NCI-H1105 treated with DMSO at 0.1 percent for 48 hours (cell line): ENCODE measurements at regions not wholly inside any gene's neighbourhood (a gene's known extent, or its start where the extent isn't known, plus 50 kb on each side); places are given as distances from the start of the nearest gene placed in this dataset.
A peak's percentile ranks its signal among the peaks of the same experiment; 100 is the strongest.

Experiments used
- DNase-seq: peaks from one replicate; lab custom pipeline; 2025; lab: John Stamatoyannopoulos, UW

DNA sequence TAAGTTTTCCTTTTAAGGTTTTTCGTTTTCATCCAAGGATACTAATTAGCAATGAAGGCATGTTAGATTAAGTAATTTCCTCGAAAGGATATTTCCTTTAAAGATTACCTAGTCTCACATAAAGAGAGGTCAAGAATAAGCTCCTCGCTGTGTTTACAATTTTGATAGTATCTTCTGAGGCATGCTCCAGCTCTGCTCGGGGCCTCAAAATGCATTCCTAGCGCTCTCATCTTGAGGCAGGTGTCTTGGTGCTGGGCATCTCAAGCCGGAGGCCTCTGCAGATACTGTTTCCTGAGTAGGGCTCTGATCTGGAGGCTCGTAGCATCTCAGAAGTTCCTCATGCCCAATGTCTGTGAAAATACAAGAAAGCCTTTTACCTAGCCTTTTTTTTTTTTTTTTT is 128.6 kb upstream of the SNX19 start:
- no peak for DNase-seq

DNA sequence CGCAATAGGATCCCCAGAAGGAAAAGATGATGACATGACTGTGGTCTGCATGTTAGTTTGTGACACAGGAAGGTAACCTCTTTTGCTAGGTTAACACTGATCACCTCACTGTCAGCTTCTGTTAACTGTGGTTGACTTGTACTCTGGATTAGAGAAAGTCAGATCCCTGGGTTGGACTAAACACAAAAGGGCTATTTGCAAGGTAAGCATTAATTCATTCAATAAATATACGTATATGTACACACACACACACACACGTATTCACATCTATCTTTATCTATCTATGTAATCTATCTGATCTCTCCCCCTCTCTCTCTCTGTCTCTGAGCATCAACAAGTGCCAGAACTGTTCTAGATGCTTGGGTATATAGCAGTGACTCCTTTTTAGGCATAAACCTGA is 136.1 kb upstream of the SNX19 start:
- DNase-seq = no peak

GRCh38 chr11:131056036-131056435 is 139.8 kb upstream of the SNX19 start:
- no peak for DNase-seq

GRCh38 chr11:131063638-131064037 is 147.4 kb upstream of the SNX19 start:
- DNase-seq = no peak

- peak; percentile 84 for DNase-seq
Measured at GRCh38 chr11:131064373-131064991, 148.2 kb upstream of the SNX19 start.

DNA sequence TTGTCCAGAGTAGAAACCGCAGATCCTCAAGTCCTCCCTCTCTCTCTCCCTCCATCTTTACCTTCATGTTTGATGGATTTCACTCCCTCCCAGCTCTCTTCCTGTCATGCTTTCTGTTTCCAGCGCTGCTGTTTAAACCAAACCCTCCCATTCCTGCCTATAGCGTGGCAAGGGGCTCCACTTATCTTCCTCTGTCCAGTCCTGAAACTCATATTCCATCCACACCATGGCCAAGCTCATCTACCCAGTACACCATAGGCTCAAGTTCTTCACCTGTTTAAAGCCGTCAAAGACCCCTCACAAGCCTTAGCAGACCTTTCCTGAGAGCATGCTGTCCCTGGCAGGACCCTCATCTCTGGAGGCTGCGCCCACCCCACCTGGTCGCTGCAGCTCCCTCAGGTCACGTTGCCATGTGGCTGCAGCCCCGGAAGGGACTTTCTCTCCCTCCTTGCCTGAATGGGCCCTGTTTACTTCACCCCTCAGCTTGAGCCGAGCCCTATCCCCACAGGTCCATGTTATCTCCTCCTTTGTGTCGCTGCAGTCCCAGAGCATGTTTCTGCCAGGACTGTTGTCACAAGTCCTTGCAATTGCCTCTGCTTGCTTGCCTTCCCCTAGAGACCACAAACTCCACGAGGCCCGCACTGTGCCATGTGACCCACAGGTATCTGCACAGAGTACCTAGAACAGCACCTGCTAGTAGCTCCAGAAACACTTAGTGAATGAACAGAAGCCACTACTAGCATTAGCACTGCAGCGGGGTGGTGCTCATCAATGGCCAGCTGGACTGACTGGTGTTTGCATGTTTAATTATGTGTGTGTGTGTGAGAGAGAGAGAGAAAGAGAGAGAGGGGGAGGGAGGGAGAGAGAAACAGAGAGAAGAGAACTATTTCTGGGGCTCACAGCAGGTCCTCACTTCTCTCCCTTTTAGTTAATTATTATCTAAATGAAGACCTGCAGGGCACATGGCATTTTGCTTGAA is 149.4 kb upstream of the SNX19 start:
- peak; percentile 21 for DNase-seq

GRCh38 chr11:131066551-131066950 is 150.3 kb upstream of the SNX19 start:
- no peak for DNase-seq

DNA sequence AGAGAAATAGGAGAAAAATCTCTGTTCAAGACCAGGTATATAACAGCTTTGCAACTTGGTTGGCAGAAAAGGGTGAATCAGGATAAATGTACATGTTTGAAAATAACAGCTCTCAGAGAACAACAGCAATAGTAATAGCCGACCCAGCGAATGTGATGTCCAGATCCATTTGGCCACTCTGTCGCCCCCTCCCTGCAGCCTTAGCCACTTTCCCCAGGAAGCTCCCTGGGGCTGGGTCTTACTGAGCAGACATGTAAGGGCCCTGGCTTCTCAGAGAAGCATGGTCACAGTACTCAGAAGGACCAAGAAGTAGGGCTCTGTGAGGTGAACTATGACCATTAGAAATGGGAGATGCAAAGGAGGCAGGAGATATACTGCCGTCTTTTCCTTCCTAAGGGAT is 154.1 kb upstream of the SNX19 start:
- DNase-seq = no peak

DNA sequence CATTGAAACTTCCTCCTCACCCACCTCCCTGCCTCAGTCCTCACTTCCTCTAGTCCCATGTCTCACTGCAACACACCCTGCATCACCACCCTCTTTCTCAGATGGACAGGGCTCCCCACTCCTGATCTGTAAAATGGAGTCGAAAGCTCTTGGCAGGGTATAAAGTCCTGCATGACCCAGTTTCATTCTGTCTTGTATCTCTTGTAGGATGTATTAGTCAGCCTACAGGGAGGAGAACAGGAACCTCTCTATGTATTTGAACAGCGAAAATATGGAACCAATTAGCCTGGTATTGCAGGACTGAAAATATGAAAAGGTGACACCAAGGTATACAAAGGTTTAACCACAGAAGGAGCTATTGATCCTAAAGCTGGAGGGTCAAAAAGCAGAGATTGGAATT is 156.9 kb upstream of the SNX19 start:
- DNase-seq = no peak

- DNase-seq = no peak
Measured at GRCh38 chr11:131074573-131074972, 158.3 kb upstream of the SNX19 start.

DNA sequence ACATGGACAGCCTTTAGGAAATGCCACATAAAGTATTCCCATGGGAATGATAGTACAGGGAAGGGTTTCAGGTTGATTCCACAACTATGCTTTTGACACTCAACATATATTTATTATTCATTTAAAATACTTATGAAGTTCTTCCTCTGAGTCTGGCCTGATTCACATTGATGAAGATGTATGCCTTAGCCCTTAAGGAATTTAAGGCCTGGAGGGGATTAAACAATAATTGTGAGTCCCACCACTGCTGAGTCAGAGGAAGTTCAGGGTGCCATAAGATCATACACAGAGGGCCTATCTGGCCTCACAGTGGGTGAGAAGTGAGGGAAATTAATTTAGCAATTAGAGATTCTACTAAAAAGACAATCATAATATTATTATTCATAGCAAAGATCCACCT is 161.1 kb upstream of the SNX19 start:
- DNase-seq = no peak

DNA sequence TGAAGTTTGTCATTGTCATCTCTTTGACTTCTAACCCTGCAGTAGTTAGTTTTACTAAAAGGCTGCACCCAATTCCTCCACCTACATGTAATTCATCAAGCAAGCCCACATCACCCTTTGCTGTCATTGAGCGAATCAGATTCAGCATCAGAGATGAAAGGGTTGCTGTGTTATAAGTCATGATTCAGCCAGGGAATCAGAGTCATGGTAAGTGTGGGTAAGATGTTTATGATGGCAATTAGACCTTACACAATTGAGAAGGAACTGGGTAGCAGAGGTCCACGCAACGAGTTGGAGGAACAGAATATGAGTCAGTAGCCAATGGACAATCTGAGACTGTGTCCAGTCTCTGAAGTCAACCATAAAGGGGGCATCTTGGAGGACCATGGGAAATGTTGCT is 162.8 kb upstream of the SNX19 start:
- DNase-seq = no peak

DNA sequence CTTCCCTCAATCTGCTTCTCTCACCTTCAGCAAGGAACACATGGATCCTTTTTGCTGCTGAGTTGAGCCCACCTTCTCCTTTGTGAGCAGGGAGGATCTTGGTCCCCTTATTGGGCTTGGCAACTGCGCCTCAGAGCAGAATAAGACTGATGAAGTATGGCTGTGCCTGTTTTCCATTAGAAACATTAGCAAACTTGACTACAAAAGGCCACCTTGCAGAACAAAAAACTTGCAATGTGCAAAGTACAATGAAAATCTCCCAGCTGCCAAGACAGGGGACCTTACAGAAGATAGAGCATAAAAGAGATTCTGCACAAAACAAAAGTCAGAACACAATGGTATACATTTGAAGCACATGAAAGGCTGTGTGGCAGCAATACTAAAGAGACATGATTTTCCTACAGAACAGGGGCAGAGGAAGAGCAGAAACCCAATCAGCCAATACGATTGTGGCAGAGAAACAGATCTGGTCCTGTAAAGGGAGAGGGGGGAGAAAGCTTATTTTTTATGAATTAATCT is 173.5 kb upstream of the SNX19 start:
- DNase-seq = no peak

DNA sequence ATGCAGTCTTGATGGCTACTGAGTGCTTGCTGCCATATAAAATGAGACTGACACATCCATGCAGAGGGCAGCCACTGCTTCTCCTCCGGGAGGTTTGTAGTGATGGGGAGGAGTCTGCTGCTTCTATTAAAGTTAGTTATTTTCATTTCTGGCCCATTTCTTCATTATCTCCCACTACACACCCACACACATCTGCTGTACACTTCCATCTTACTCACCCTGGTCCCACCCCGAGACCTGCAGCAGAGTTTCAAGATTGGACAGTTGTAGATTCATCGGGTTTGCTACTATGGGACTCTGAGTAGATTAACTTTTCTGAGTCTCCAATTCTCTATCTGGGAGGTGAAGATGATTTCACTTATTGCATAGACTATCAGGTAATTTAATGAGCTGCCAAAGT is 176.2 kb upstream of the SNX19 start:
- DNase-seq = no peak

GRCh38 chr11:131094827-131095226 is 178.5 kb upstream of the SNX19 start:
- no peak for DNase-seq

GRCh38 chr11:131095511-131096185 is 179.4 kb upstream of the SNX19 start:
- peak; percentile 89 for DNase-seq

DNA sequence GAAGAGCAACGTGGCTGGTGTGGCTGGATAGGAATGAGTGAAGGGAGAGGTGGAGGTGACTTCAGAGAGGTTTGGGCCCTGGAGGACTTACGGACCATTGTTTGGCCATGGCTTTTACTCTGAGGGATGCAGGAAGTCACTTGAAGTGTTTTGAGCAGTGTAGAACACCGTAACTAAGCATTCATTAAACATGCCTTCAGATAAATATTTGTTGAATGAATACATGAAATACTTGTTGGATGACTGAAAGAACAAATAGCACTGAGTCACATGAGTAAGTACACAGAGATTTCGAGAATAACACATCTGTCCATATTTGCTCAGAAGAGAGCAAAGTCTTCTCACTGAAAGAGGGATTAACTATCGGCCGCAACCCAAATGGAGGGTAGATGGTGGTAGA is 182.7 kb upstream of the SNX19 start:
- DNase-seq = no peak

- DNase-seq = no peak
Measured at GRCh38 chr11:131099746-131100145, 183.5 kb upstream of the SNX19 start.

DNA sequence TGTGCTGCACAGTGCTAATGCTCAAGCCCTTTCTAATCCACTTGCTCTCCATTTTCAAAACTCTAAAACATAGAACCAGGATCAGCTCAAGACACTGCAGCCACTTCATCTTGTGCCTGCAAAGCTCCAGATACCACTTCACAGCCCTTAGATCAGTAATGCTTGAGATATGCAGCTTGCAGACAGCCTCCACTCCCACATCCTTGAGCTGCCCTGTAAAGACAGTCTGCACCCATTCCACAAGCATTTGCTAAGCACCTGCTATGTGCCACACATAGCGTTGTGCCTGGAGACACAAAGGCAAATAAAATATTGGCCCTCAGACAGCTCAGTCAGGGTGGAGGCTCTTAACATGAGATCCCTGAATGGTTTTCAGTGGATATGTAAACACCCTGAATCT is 192.5 kb upstream of the SNX19 start:
- DNase-seq = no peak

DNA sequence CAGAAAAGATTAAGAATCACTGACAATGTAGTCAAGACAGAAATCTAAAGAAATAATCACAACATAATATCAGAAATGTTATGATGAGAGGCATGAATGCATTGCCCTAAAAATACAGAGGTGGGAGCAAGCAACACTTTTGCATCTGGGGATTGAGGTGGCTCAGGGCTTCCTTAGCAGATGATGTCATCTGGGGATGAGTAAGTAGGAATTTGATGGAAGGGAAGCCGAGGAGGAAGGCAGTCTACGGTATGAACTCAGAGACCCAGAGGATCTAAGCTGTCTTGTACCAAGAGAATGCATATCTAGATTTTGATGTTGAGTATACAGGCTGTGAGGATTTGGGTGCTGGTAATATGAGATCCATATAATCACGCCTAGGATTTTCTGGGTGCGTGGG is 193.0 kb upstream of the SNX19 start:
- no peak for DNase-seq

GRCh38 chr11:131109790-131110189 is 193.5 kb upstream of the SNX19 start:
- no peak for DNase-seq

DNA sequence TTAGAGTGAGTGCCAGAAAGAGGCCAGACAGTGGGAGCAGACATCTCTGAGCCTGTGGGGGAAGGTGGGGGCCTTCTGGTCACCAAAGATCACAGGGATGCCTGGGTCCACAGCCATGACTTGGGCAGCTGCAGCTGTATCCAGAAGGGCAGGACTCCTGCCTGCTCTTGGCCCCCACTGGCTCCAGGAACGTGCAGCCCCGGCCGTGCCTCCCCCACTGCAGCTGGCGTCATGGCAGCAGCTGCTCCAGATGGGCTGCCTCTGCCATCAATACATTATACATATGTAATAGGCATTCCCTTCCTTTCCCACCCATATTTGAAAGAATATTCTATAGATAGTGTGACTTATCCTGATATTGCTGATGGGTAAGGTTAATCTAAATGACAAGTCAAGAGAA is 195.5 kb upstream of the SNX19 start:
- no peak for DNase-seq

GRCh38 chr11:131118247-131118646 is 202.0 kb upstream of the SNX19 start:
- DNase-seq = no peak
